ENCODE measurements at regions not wholly inside any gene's neighbourhood (a gene's known extent, or its start where the extent isn't known, plus 50 kb on each side); places are given as distances from the start of the nearest gene placed in this dataset.

GRCh38 chr9:107216329-107216728 is 66.8 kb upstream of the RAD23B start:
- H3K4me1 Mint-ChIP-seq (ENCODE audit: unreplicated experiment) = peaks cover 2% of the 10 kb centered on the region
- H3K9me3 Mint-ChIP-seq (ENCODE audit: unreplicated experiment) = no peaks in the 10 kb centered on the region
- no peaks in the 10 kb centered on the region for H3K36me3 Mint-ChIP-seq (ENCODE audit: low read depth, unreplicated experiment)
- no peak for DNase-seq (ENCODE audit: low spot score)
- H3K27ac Mint-ChIP-seq (ENCODE audit: unreplicated experiment) = no peak overlapping the region
- H3K27me3 Mint-ChIP-seq (ENCODE audit: unreplicated experiment) = no peaks in the 10 kb centered on the region
- TF ChIP-seq CTCF (IDR thresholded peaks at IDR 0.05; ENCODE audit: unreplicated experiment) = no peak
- H3K4me3 Mint-ChIP-seq (ENCODE audit: unreplicated experiment) = no peak overlapping the region

DNA sequence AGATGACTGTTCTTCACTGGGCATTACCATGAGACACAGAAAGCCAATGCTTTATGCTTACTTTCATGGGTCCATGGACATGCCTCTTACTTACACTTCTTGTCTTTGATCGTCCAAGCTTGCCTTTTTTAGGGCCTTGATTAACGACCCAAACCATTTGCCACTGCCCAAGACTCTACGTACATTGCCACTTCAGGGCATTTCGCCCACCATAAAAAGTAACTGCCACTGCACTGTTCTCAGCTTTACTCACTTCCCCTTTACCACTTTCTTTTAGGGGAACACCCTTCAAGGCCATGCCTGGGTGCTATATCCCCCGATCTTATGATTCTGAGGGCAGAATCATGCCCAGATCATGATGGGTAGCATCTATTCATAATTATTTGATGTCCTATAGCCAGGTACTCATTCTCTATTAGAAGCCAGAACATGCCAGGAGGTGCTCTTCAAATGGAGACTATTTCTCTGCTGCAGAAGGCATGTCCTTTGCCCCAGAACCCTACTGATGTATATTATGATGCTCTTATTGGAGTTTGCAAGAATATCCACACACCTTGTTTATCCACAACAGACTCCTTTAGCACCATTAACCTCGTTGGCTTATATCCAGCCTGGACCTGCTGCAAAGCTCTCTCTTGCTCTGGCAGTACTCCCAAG is 64.1 kb upstream of the RAD23B start:
- H3K27me3 Mint-ChIP-seq (ENCODE audit: unreplicated experiment) = no peaks in the 10 kb centered on the region
- H3K4me1 Mint-ChIP-seq (ENCODE audit: unreplicated experiment) = peaks cover 12% of the 10 kb centered on the region
- no peak for TF ChIP-seq CTCF (IDR thresholded peaks at IDR 0.05; ENCODE audit: unreplicated experiment)
- H3K9me3 Mint-ChIP-seq (ENCODE audit: unreplicated experiment) = no peaks in the 10 kb centered on the region
- no peak overlapping the region for H3K27ac Mint-ChIP-seq (ENCODE audit: unreplicated experiment)
- no peak overlapping the region for H3K4me3 Mint-ChIP-seq (ENCODE audit: unreplicated experiment)
- H3K36me3 Mint-ChIP-seq (ENCODE audit: low read depth, unreplicated experiment) = no peaks in the 10 kb centered on the region
- no peak for DNase-seq (ENCODE audit: low spot score)

GRCh38 chr9:107219486-107220077 is 63.5 kb upstream of the RAD23B start:
- Mint-ChIP-seq H3K27ac (ENCODE audit: unreplicated experiment) (no peak overlapping the region), H3K36me3 (ENCODE audit: low read depth, unreplicated experiment) (no peaks in the 10 kb centered on the region), H3K9me3 (ENCODE audit: unreplicated experiment) (no peaks in the 10 kb centered on the region), H3K4me3 (ENCODE audit: unreplicated experiment) (no peak overlapping the region), H3K27me3 (ENCODE audit: unreplicated experiment) (no peaks in the 10 kb centered on the region), H3K4me1 (ENCODE audit: unreplicated experiment) (peaks cover 12% of the 10 kb centered on the region)
- no peak for TF ChIP-seq CTCF (IDR thresholded peaks at IDR 0.05; ENCODE audit: unreplicated experiment)
- no peak for DNase-seq (ENCODE audit: low spot score)

DNA sequence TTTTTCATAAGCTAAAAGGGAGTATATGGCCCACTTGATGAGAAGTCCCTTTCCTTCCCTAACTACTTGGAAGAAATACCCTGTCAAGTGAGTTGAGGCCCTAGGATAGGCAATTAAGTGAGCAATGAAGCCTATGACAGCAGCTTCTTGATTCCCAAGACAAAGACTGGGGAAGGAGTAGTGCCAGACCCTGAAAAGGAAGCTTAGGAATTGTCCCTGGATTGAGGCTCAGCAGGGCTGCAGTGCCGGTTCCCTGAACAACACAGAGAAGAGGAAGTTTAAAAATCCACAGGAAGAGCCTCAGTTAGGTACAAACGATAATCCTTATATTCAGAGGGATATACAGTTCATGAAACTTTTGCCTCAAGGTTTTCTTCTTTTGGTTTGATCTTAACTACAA is 61.8 kb upstream of the RAD23B start:
- H3K27ac Mint-ChIP-seq (ENCODE audit: unreplicated experiment) = peak overlapping the region; percentile 61
- no peak for TF ChIP-seq CTCF (IDR thresholded peaks at IDR 0.05; ENCODE audit: unreplicated experiment)
- no peaks in the 10 kb centered on the region for H3K9me3 Mint-ChIP-seq (ENCODE audit: unreplicated experiment)
- no peaks in the 10 kb centered on the region for H3K36me3 Mint-ChIP-seq (ENCODE audit: low read depth, unreplicated experiment)
- no peak for DNase-seq (ENCODE audit: low spot score)
- no peaks in the 10 kb centered on the region for H3K27me3 Mint-ChIP-seq (ENCODE audit: unreplicated experiment)
- H3K4me3 Mint-ChIP-seq (ENCODE audit: unreplicated experiment) = no peak overlapping the region
- peaks cover 12% of the 10 kb centered on the region for H3K4me1 Mint-ChIP-seq (ENCODE audit: unreplicated experiment)

DNA sequence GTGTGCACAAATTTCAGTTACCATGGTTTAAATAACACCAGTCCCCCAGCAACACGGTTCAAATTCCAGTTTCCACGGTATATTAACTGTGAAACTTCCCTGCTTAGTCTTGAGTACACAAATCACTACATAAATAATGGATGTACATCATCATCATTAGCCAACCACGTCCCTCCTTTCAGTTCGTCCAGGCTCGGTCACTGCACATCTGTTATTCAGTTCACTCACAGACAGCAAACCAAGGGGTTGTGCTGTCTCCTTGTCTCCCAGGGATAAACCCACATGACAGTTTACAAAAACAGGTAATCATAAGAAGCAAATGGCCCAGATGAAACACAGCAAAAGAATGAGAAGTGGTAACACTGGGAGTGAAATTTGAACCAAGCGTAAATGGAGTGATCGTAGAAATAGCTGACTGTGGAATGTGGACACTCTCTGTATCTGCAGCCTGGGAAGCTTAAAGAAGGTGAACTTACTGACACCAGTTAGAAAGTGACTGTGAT is 61.0 kb upstream of the RAD23B start:
- no peak for DNase-seq (ENCODE audit: low spot score)
- TF ChIP-seq CTCF (IDR thresholded peaks at IDR 0.05; ENCODE audit: unreplicated experiment) = no peak
- Mint-ChIP-seq H3K4me1 (ENCODE audit: unreplicated experiment) (peaks cover 12% of the 10 kb centered on the region), H3K27me3 (ENCODE audit: unreplicated experiment) (no peaks in the 10 kb centered on the region), H3K27ac (ENCODE audit: unreplicated experiment) (peak overlapping the region; percentile 61), H3K4me3 (ENCODE audit: unreplicated experiment) (no peak overlapping the region), H3K36me3 (ENCODE audit: low read depth, unreplicated experiment) (no peaks in the 10 kb centered on the region), H3K9me3 (ENCODE audit: unreplicated experiment) (no peaks in the 10 kb centered on the region)
